ENCODE measurements at regions not wholly inside any gene's neighbourhood (a gene's known extent, or its start where the extent isn't known, plus 50 kb on each side); places are given as distances from the start of the nearest gene placed in this dataset.
"Not testable (repeated sequence)": the region's sequence is repeated elsewhere in the genome, so short reads cannot be mapped to it uniquely, and the experiment has no call there.

DNA sequence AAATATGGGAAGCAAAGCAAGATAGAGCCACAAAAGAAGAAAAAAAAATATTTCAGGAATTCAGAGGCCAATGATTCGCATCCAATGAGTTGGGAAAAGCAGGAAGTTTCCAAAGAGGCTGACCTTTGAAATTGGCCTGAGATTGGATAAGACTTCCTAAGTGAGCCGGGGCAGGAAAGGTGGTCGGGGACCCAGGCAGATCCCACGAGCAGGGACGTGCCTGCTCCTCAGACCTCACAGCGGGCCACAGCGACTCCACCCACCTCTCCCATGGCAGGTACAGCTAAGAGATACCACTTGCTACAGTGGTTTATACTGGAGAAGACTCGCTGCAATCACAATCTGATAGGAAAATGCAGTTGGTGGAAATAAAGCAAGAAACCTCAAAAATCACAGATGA lies 102.8 kb upstream of the SALL3 start:
- no peak overlapping the region for H3K4me3 ChIP-seq (ENCODE audit: low read depth, low read length)
- TF ChIP-seq, protein P1, sequence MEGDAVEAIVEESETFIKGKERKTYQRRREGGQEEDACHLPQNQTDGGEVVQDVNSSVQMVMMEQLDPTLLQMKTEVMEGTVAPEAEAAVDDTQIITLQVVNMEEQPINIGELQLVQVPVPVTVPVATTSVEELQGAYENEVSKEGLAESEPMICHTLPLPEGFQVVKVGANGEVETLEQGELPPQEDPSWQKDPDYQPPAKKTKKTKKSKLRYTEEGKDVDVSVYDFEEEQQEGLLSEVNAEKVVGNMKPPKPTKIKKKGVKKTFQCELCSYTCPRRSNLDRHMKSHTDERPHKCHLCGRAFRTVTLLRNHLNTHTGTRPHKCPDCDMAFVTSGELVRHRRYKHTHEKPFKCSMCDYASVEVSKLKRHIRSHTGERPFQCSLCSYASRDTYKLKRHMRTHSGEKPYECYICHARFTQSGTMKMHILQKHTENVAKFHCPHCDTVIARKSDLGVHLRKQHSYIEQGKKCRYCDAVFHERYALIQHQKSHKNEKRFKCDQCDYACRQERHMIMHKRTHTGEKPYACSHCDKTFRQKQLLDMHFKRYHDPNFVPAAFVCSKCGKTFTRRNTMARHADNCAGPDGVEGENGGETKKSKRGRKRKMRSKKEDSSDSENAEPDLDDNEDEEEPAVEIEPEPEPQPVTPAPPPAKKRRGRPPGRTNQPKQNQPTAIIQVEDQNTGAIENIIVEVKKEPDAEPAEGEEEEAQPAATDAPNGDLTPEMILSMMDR (IDR thresholded peaks at IDR 0.05; ENCODE audit: borderline replicate concordance, insufficient read depth, low read depth, low read length) = no peak

GRCh38 chr18:78878335-78878734 lies 101.3 kb upstream of the SALL3 start:
- H3K4me3 ChIP-seq (ENCODE audit: low read depth, low read length) = no peak overlapping the region
- TF ChIP-seq, protein P1 (IDR thresholded peaks at IDR 0.05; ENCODE audit: borderline replicate concordance, insufficient read depth, low read depth, low read length) = no peak

- not testable (repeated sequence) for H3K4me3 ChIP-seq (ENCODE audit: low read depth, low read length)
Measured at GRCh38 chr18:78879072-78879883, 100.3 kb upstream of the SALL3 start.

GRCh38 chr18:78882585-78882984 lies 97.0 kb upstream of the SALL3 start:
- TF ChIP-seq, protein P1 (IDR thresholded peaks at IDR 0.05; ENCODE audit: borderline replicate concordance, insufficient read depth, low read depth, low read length) = no peak
- no peak overlapping the region for H3K4me3 ChIP-seq (ENCODE audit: low read depth, low read length)

GRCh38 chr18:78883501-78883900 lies 96.1 kb upstream of the SALL3 start:
- no peak overlapping the region for H3K4me3 ChIP-seq (ENCODE audit: low read depth, low read length)
- TF ChIP-seq, protein P1 (IDR thresholded peaks at IDR 0.05; ENCODE audit: borderline replicate concordance, insufficient read depth, low read depth, low read length) = no peak

DNA sequence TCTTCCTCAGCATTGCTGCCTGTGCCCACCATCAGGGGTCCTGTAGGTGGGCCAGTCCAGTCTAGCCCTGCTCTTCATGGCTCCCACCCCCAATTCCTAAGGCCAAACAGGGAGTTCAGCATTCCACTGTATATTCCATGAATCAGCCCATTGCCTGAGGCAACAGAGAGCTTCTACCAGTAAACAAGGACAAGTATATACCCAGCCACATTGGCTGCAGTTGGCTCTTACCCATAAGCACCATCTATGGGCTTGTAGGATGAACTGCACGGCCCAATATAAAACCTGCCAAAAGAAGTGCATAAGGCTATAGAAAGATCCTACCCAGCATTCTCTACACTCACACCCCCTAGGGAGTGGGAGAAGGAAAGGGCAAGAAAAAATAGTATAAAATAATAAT lies 95.1 kb upstream of the SALL3 start:
- H3K4me3 ChIP-seq (ENCODE audit: low read depth, low read length) = no peak overlapping the region
- TF ChIP-seq, protein P1 (IDR thresholded peaks at IDR 0.05; ENCODE audit: borderline replicate concordance, insufficient read depth, low read depth, low read length) = no peak

DNA sequence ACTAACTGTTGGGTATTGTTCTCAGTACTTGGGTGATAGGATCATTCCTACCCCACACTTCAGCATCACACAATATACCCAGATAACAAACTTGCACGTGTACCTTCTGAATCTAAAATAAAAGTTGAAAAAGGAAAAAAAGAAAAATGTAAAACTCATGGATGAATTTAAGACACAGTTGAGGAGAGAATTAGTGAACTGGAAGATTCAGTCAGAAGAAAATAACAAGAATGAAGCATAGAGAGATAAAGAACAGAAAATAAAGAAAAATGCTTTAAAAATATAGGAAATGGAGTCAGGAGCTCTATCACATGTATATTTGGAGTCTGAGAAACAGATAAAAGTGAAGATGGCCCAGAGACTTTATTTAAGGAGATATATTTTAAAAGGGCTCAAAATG lies 90.4 kb upstream of the SALL3 start:
- H3K4me3 ChIP-seq (ENCODE audit: low read depth, low read length) = no peak overlapping the region
- TF ChIP-seq, protein P1 (IDR thresholded peaks at IDR 0.05; ENCODE audit: borderline replicate concordance, insufficient read depth, low read depth, low read length) = no peak
